Stimulated activated CD4-positive, alpha-beta T cell treated with anti-CD3 and anti-CD28 coated beads, Interleukin-12 subunit alpha, Interleukin-12 subunit beta, amount 100 ng/mL, for 4 hours (primary cell): ENCODE measurements at regions not wholly inside any gene's neighbourhood (a gene's known extent, or its start where the extent isn't known, plus 50 kb on each side); places are given as distances from the start of the nearest gene placed in this dataset.
"Not testable (repeated sequence)": the region's sequence is repeated elsewhere in the genome, so short reads cannot be mapped to it uniquely, and the experiment has no call there.

Experiments
- DNase-seq: peaks from one replicate; pipeline ENCODE4 v3.0.0-alpha.2; 2020

GRCh38 chr2:121152861-121153260, 132.1 kb downstream of the TFCP2L1 start:
- DNase-seq = no peak

GRCh38 chr2:121153516-121153915, 131.5 kb downstream of the TFCP2L1 start:
- DNase-seq = no peak

- DNase-seq = no peak
Measured at GRCh38 chr2:121155502-121156056, 129.4 kb downstream of the TFCP2L1 start.

DNA sequence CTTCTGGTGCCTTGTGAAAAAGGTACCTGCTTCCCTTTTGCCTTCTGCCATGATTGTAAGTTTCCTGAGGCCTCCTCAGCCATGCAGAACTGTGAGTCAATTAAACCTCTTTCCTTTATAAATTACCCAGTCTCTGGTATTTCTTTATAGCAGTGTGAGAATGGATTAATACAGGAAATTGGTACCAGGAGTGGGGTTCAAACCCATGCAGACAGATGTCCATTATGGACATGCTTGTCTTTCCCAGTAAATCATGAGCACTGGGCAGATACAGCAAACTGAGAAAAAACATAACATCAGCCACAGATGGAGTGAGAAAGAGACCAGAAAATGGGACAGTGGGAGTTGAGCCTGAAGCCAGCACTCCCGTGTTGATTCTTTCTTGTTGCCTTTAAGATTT, 127.5 kb downstream of the TFCP2L1 start:
- DNase-seq = not testable (repeated sequence)

- DNase-seq = no peak
Measured at GRCh38 chr2:121159291-121160071, 125.5 kb downstream of the TFCP2L1 start.

DNA sequence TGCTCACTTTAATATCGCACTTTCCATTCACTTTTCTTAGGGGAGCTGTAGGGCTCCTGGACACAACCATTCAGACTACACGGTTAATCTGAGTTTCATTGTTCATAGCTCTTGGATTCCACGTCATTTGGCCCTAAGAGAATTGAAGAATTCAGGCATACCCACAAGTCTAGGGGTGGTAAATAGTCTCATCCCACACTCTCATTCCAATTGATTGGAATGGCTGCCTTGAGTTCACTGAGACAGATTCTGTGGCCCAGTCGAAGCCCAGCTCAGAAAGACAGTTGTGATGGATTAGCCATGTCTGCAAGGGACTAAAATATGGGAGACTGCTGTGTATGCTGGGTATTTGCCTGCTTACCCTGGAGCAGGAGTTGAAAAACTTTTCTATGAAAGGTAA, 124.6 kb downstream of the TFCP2L1 start:
- DNase-seq = no peak

DNA sequence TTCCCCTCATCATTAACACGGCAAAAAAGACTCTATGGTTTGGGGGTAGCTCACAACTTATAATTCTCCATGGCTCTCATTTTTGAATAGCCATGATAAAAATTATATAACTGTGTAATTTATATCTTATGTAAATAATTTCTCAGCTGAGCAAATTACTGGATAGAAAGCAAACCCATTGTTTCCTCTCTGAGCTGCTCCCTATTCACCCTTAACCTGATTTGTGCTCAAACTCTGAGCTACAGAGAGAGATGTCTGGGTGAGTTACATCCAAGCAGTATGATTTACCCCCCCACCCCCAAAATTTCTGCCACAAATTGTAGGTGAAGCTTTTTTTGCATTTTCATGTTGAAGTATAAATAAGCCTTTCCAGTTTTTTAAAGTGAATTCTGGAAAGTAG, 123.7 kb downstream of the TFCP2L1 start:
- no peak for DNase-seq

DNA sequence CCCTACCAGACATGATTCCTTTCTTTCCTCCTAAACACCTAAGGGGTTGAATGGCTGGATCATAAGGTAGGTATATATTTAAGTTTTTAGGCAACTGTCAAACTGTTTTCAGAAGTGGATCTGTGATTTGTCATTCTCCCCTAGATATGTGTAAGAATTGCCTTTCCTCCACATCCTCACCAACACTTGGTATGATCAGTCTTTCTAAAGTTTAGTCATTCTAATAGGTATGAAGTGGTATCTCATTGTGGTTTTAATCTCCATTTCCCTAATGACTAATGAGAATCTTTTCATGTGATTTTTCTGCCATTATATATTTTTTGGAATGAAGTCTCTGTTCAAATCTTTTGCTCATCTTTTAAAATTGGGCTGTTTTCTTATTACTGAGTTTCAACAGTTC, 122.1 kb downstream of the TFCP2L1 start:
- no peak for DNase-seq

DNA sequence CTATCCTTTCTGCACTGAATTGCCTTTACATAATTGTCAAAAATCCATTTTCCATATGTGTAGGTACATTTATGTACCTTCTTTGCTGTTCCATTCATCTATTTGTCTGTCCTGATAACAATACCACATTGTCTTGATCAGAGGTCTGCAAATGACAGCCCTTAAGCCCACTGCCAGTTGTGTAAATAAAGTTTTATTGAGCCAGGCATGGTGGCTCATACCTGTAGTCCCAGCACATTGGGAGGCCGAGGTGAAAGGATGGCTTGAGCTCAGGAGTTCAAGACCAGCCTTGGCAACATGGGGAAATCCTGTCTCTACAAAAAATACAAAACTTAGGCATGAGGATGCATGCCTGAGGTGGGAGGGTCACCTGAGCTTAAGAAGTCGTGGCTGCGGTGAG, 121.0 kb downstream of the TFCP2L1 start:
- no peak for DNase-seq

DNA sequence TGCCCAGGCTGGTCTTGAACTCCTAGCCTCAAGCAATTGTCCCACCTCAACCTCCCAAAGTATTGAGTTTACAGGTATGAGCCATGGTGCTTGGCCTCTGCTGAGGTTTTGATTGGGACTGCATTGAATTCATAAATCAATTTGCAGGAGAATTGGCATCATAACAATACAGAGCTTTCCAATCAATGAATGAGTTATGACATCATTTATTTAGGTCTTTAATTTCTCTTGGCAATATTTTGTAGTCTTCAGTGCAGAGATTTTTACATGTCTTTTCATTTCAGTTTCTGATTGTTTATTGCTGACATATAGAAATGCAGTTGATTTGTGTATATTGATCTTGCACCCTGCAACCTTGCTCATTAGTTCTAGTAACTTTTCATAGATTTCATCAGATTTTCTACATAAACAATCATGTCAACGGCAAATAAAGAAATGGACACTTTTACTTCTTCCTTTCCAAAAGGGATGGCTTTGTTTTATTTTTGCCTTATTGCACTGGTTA, 119.9 kb downstream of the TFCP2L1 start:
- no peak for DNase-seq
